Neural progenitor cell (in vitro differentiated cells): ENCODE measurements at regions not wholly inside any gene's neighbourhood (a gene's known extent, or its start where the extent isn't known, plus 50 kb on each side); places are given as distances from the start of the nearest gene placed in this dataset.

Experiments
- DNase-seq: peaks from one replicate; pipeline ENCODE4 v3.0.0-alpha.2; 2016; ENCODE audit warnings: low spot score
- H2AFZ ChIP-seq: fragments of 200-600 bp; sonication (generic); replicated peaks from 2 replicates; pipeline ENCODE4 v1.6.1; 2016; ENCODE audit warnings: antibody characterized with exemption
- H3F3A ChIP-seq: fragments of 200-600 bp; sonication (generic); 2 replicates; pipeline ENCODE4 v1.6.1; 2016; ENCODE audit warnings: antibody characterized with exemption, low read depth
- H3K27ac ChIP-seq: fragments of 200-600 bp; sonication (generic); 2 replicates; pipeline ENCODE4 v1.5.1; 2016; ENCODE audit warnings: mild to moderate bottlenecking
- H3K27me3 ChIP-seq: fragments of 200-600 bp; sonication (generic); 2 replicates; pipeline ENCODE4 v1.6.1; 2016; ENCODE audit warnings: mild to moderate bottlenecking, moderate library complexity
- H3K36me3 ChIP-seq: fragments of 200-600 bp; sonication (generic); 2 replicates; pipeline ENCODE4 v1.5.1; 2016
- H3K4me1 ChIP-seq: fragments of 200-600 bp; sonication (generic); 2 replicates; pipeline ENCODE4 v1.6.1; 2016; ENCODE audit warnings: mixed run types
- H3K4me2 ChIP-seq: fragments of 200-600 bp; sonication (generic); 2 replicates; pipeline ENCODE4 v1.6.1; 2016
- H3K4me3 ChIP-seq: fragments of 200-600 bp; sonication (generic); 2 replicates; pipeline ENCODE4 v1.5.1; 2016
- H3K79me2 ChIP-seq: fragments of 200-600 bp; sonication (generic); 2 replicates; pipeline ENCODE4 v1.6.1; 2016; ENCODE audit warnings: low read depth
- H3K9ac ChIP-seq: fragments of 200-600 bp; sonication (generic); 2 replicates; pipeline ENCODE4 v1.6.1; 2016
- H3K9me3 ChIP-seq: fragments of 200-600 bp; sonication (generic); 2 replicates; pipeline ENCODE4 v1.5.1; 2016; ENCODE audit warnings: low read depth
- H4K20me1 ChIP-seq: fragments of 200-600 bp; sonication (generic); 2 replicates; pipeline ENCODE4 v1.6.1; 2016; ENCODE audit warnings: low read depth
- H3K27ac Mint-ChIP-seq: 3 replicates; pipeline ENCODE4 v1.8.0; 2021; ENCODE audit warnings: mixed read lengths
- H3K27me3 Mint-ChIP-seq: 2 replicates; pipeline ENCODE4 v1.8.0; 2022; ENCODE audit warnings: low read depth, mild to moderate bottlenecking, inconsistent platforms, moderate library complexity, mixed read lengths; ENCODE audit not compliant: insufficient read depth
- H3K36me3 Mint-ChIP-seq: 3 replicates; pipeline ENCODE4 v1.8.0; 2021; ENCODE audit warnings: mixed read lengths
- H3K4me1 Mint-ChIP-seq: 3 replicates; pipeline ENCODE4 v1.8.0; 2021; ENCODE audit warnings: mixed read lengths
- H3K4me3 Mint-ChIP-seq: 3 replicates; pipeline ENCODE4 v1.8.0; 2021; ENCODE audit warnings: mild to moderate bottlenecking, moderate library complexity, mixed read lengths
- H3K9me3 Mint-ChIP-seq: 3 replicates; pipeline ENCODE4 v1.8.0; 2020; ENCODE audit warnings: mixed read lengths
- CTCF ChIP-seq: fragments of 200-600 bp; sonication (generic); IDR thresholded peaks from 2 replicates; pipeline ENCODE4 v1.5.1; 2017; ENCODE audit warnings: antibody characterized with exemption, mild to moderate bottlenecking
- EZH2 ChIP-seq: fragments of 200-600 bp; sonication (generic); IDR thresholded peaks from 2 replicates; pipeline ENCODE4 v1.6.1; 2017; ENCODE audit warnings: antibody characterized with exemption, mild to moderate bottlenecking, moderate library complexity
- EZH2phosphoT487 ChIP-seq: fragments of 200-600 bp; sonication (generic); IDR thresholded peaks from 2 replicates; pipeline ENCODE4 v1.6.1; 2017; ENCODE audit warnings: antibody characterized with exemption

DNA sequence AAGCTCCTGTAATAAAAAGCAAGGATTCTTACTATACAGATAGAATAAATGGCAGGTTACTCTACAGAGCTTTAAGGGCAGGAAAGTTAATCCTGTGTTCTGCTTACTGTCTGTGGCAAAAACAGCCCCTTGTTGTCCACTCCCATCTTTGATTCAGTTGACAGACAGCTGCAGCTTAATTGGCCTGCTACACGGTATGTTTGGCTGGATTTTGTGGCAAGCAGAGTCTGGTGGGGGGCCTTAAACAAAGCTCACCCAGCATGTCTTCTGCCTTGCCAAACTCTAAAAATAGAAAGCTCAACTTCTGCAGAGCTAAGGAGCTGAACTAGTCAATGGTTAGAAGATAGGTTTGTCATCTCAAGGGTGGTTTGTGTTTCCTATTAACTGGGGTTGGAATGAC lies 407.2 kb downstream of the HLX start:
- H3K4me1 ChIP-seq: peaks cover 8% of the 10 kb centered on the region
- H4K20me1 ChIP-seq: no peaks in the 10 kb centered on the region
- peak overlapping the region; percentile 62 for H3K27ac ChIP-seq
- no peak overlapping the region for H3K9ac ChIP-seq
- Mint-ChIP-seq H3K36me3 (no peaks in the 10 kb centered on the region), H3K27me3 (peaks cover 7% of the 10 kb centered on the region), H3K4me3 (no peak overlapping the region), H3K27ac (peak overlapping the region; percentile 81), H3K9me3 (peaks cover 13% of the 10 kb centered on the region), H3K4me1 (peaks cover 29% of the 10 kb centered on the region)
- no peaks in the 10 kb centered on the region for H3K79me2 ChIP-seq
- no peak overlapping the region for H3K4me3 ChIP-seq
- peak overlapping the region; percentile 48 for H3K4me2 ChIP-seq
- peak; percentile 51 for DNase-seq
- peaks cover 6% of the 10 kb centered on the region for H3F3A ChIP-seq
- no peaks in the 10 kb centered on the region for H3K9me3 ChIP-seq
- no peak overlapping the region for H2AFZ ChIP-seq
- no peaks in the 10 kb centered on the region for H3K36me3 ChIP-seq
- no peaks in the 10 kb centered on the region for H3K27me3 ChIP-seq
- TF ChIP-seq EZH2 (no peak), CTCF (no peak), EZH2phosphoT487 (no peak)

GRCh38 chr1:221289103-221289502 lies 409.9 kb downstream of the HLX start:
- Histone ChIP-seq H3K9ac (no peak overlapping the region), H3K27ac (no peak overlapping the region), H3F3A (peaks cover 6% of the 10 kb centered on the region), H4K20me1 (no peaks in the 10 kb centered on the region), H3K4me1 (peaks cover 11% of the 10 kb centered on the region), H3K79me2 (no peaks in the 10 kb centered on the region), H3K36me3 (no peaks in the 10 kb centered on the region), H2AFZ (no peak overlapping the region), H3K4me2 (no peak overlapping the region), H3K9me3 (no peaks in the 10 kb centered on the region), H3K27me3 (no peaks in the 10 kb centered on the region), H3K4me3 (no peak overlapping the region)
- H3K36me3 Mint-ChIP-seq: no peaks in the 10 kb centered on the region
- H3K27me3 Mint-ChIP-seq: peaks cover 4% of the 10 kb centered on the region
- H3K4me3 Mint-ChIP-seq: no peak overlapping the region
- H3K9me3 Mint-ChIP-seq: no peaks in the 10 kb centered on the region
- H3K4me1 Mint-ChIP-seq: peaks cover 22% of the 10 kb centered on the region
- no peak overlapping the region for H3K27ac Mint-ChIP-seq
- no peak for DNase-seq
- TF ChIP-seq CTCF (no peak), EZH2phosphoT487 (no peak), EZH2 (no peak)

DNA sequence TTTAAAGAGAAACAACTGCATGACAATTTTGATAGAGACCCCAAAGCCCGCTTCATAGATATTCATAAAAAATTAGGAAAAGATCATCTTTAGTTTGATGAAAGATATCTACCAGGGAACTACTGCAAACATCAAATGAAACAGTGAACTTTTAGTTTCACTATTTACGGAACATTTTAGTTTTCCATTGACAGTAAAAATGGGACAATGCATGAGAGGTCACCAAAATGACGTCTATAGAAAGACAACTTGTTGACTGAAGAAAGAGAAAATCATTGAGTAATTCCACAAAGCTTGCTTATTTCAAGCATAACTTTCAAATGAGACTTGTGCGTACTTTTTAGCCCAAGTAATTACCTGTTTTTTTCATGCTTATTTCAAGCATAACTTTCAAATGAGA lies 411.4 kb downstream of the HLX start:
- Mint-ChIP-seq H3K4me1 (peaks cover 13% of the 10 kb centered on the region), H3K4me3 (no peak overlapping the region), H3K27ac (no peak overlapping the region), H3K27me3 (peaks cover 2% of the 10 kb centered on the region), H3K36me3 (no peaks in the 10 kb centered on the region), H3K9me3 (no peaks in the 10 kb centered on the region)
- DNase-seq: no peak
- Histone ChIP-seq H3K9me3 (no peaks in the 10 kb centered on the region), H3K9ac (no peak overlapping the region), H3K79me2 (no peaks in the 10 kb centered on the region), H3K4me2 (no peak overlapping the region), H3K27me3 (no peaks in the 10 kb centered on the region), H3F3A (peaks cover 6% of the 10 kb centered on the region), H3K36me3 (no peaks in the 10 kb centered on the region), H2AFZ (no peak overlapping the region), H3K27ac (no peak overlapping the region), H3K4me1 (peaks cover 11% of the 10 kb centered on the region), H4K20me1 (no peaks in the 10 kb centered on the region), H3K4me3 (no peak overlapping the region)
- TF ChIP-seq EZH2phosphoT487 (no peak), CTCF (no peak), EZH2 (no peak)

DNA sequence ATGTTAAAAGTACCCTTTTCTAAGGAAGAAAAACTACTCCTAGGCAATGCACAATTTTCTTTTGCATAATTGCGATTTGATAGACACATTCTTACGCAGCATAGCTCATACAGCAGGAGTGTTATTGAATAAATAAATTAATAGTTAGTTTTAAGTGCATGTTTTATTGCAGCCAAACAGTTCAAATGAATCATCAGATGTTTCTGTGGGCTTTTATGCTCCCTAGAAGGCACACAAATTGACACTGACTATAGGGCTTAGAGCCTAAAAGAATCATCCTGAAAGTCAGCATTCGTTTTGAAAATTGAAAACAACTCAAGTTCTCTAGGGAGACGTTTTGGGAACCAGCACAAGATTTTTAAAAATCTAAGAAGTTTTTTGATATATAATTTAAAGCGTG lies 411.9 kb downstream of the HLX start:
- Histone ChIP-seq H2AFZ (no peak overlapping the region), H3K9me3 (no peaks in the 10 kb centered on the region), H3K27ac (no peak overlapping the region), H3K79me2 (no peaks in the 10 kb centered on the region), H3K4me3 (no peak overlapping the region), H3K4me2 (no peak overlapping the region), H4K20me1 (no peaks in the 10 kb centered on the region), H3K9ac (no peak overlapping the region), H3K4me1 (peaks cover 11% of the 10 kb centered on the region), H3F3A (peaks cover 6% of the 10 kb centered on the region), H3K36me3 (no peaks in the 10 kb centered on the region), H3K27me3 (no peaks in the 10 kb centered on the region)
- Mint-ChIP-seq H3K27me3 (peaks cover 2% of the 10 kb centered on the region), H3K4me1 (peaks cover 11% of the 10 kb centered on the region), H3K4me3 (no peak overlapping the region), H3K9me3 (no peaks in the 10 kb centered on the region), H3K36me3 (no peaks in the 10 kb centered on the region), H3K27ac (no peak overlapping the region)
- no peak for DNase-seq
- TF ChIP-seq EZH2phosphoT487: no peak
- TF ChIP-seq CTCF: no peak
- TF ChIP-seq EZH2: no peak
